ENCODE measurements at regions not wholly inside any gene's neighbourhood (a gene's known extent, or its start where the extent isn't known, plus 50 kb on each side); places are given as distances from the start of the nearest gene placed in this dataset.
A peak's percentile ranks its signal among the peaks of the same experiment; 100 is the strongest.
"Not testable (repeated sequence)": the region's sequence is repeated elsewhere in the genome, so short reads cannot be mapped to it uniquely, and the experiment has no call there.

- DNase-seq: peak in 1 of 3 experiments; percentile 44
Measured at GRCh38 chr7:25602730-25603426, 374.6 kb upstream of the NPVF start.

GRCh38 chr7:25603427-25603740 is 375.1 kb upstream of the NPVF start:
- not testable (repeated sequence) for DNase-seq

- DNase-seq: no peak
Measured at GRCh38 chr7:25611196-25611595, 382.9 kb upstream of the NPVF start.

- no peak for DNase-seq
Measured at GRCh38 chr7:25613912-25614311, 385.6 kb upstream of the NPVF start.

GRCh38 chr7:25614415-25614814 is 386.1 kb upstream of the NPVF start:
- DNase-seq: no peak

- peak in 1 of 3 experiments; percentile 49 for DNase-seq
Measured at GRCh38 chr7:25615003-25615402, 386.7 kb upstream of the NPVF start.

GRCh38 chr7:25615593-25615992 is 387.3 kb upstream of the NPVF start:
- no peak for DNase-seq

GRCh38 chr7:25617214-25617613 is 388.9 kb upstream of the NPVF start:
- DNase-seq: no peak

GRCh38 chr7:25617673-25618072 is 389.4 kb upstream of the NPVF start:
- no peak for DNase-seq

- DNase-seq: no peak
Measured at GRCh38 chr7:25619381-25619780, 391.1 kb upstream of the NPVF start.

- DNase-seq: no peak
Measured at GRCh38 chr7:25619963-25620799, 391.9 kb upstream of the NPVF start.

- no peak for DNase-seq
Measured at GRCh38 chr7:25621993-25622392, 393.7 kb upstream of the NPVF start.

GRCh38 chr7:25622695-25623094 is 394.4 kb upstream of the NPVF start:
- no peak for DNase-seq

GRCh38 chr7:25624051-25624450 is 395.8 kb upstream of the NPVF start:
- DNase-seq: no peak

- DNase-seq: no peak
Measured at GRCh38 chr7:25624833-25625232, 396.5 kb upstream of the NPVF start.

GRCh38 chr7:25625306-25625992 is 397.2 kb upstream of the NPVF start:
- DNase-seq: no peak

- no peak for DNase-seq
Measured at GRCh38 chr7:25626451-25627131, 398.3 kb upstream of the NPVF start.

- no peak for DNase-seq
Measured at GRCh38 chr7:25628446-25628845, 400.2 kb upstream of the NPVF start.

GRCh38 chr7:25632616-25633015 is 404.3 kb upstream of the NPVF start:
- DNase-seq: no peak

GRCh38 chr7:25633426-25634036 is 405.2 kb upstream of the NPVF start:
- DNase-seq: no peak

GRCh38 chr7:25636168-25636567 is 407.9 kb upstream of the NPVF start:
- no peak for DNase-seq

- no peak for DNase-seq
Measured at GRCh38 chr7:25636871-25637283, 408.6 kb upstream of the NPVF start.

- no peak for DNase-seq
Measured at GRCh38 chr7:25638068-25638467, 409.8 kb upstream of the NPVF start.

All from NCI-H1417 (cell line).